ENCODE measurements at regions not wholly inside any gene's neighbourhood (a gene's known extent, or its start where the extent isn't known, plus 50 kb on each side); places are given as distances from the start of the nearest gene placed in this dataset.

DNA sequence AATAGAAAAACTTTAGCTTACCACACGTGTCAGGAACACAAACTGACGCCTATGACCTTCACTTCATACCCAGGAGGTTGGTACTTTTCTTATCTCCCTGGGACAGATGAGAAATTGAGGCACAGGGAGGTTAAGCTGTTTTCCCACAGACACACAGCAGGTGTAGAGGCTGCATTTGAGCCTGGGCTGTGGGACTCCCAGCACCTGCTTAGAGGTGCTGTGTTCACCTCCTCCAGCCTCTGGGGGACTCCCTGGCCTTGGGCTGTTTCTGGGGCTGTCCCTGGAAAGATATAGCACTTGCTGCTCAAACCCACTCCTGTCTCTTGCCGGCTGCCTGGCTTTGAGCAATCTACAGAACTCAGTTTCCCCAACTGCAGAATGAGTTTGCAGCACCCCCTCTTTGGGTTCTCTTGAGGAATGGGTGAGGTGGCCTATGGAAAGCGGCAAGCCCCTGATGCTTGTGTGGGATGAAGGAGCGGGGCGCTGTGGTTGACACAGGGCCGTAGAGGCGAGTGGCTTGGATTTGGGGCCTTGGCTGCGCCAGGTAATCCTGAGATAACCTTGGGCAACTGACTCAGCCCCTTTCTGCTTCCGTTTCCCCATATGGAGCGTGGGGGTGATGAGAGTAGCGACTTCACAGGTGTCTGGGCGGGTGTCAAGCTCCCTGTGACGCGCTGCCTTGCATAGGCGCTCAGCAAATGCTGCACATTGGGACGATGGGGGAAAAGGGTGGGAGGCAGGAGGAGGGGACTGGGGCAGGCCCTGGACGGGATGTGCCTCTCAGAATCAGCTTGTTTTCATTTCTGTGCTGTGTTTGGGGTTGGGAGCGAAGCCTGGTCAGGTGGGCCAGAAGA lies 104.5 kb upstream of the CIBAR2 start:
- TF ChIP-seq, protein P1, sequence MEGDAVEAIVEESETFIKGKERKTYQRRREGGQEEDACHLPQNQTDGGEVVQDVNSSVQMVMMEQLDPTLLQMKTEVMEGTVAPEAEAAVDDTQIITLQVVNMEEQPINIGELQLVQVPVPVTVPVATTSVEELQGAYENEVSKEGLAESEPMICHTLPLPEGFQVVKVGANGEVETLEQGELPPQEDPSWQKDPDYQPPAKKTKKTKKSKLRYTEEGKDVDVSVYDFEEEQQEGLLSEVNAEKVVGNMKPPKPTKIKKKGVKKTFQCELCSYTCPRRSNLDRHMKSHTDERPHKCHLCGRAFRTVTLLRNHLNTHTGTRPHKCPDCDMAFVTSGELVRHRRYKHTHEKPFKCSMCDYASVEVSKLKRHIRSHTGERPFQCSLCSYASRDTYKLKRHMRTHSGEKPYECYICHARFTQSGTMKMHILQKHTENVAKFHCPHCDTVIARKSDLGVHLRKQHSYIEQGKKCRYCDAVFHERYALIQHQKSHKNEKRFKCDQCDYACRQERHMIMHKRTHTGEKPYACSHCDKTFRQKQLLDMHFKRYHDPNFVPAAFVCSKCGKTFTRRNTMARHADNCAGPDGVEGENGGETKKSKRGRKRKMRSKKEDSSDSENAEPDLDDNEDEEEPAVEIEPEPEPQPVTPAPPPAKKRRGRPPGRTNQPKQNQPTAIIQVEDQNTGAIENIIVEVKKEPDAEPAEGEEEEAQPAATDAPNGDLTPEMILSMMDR (IDR thresholded peaks at IDR 0.05; ENCODE audit: borderline replicate concordance, insufficient read depth, low read depth, low read length), result no peak
- H3K4me3 ChIP-seq (ENCODE audit: low read depth, low read length), result no peak overlapping the region

DNA sequence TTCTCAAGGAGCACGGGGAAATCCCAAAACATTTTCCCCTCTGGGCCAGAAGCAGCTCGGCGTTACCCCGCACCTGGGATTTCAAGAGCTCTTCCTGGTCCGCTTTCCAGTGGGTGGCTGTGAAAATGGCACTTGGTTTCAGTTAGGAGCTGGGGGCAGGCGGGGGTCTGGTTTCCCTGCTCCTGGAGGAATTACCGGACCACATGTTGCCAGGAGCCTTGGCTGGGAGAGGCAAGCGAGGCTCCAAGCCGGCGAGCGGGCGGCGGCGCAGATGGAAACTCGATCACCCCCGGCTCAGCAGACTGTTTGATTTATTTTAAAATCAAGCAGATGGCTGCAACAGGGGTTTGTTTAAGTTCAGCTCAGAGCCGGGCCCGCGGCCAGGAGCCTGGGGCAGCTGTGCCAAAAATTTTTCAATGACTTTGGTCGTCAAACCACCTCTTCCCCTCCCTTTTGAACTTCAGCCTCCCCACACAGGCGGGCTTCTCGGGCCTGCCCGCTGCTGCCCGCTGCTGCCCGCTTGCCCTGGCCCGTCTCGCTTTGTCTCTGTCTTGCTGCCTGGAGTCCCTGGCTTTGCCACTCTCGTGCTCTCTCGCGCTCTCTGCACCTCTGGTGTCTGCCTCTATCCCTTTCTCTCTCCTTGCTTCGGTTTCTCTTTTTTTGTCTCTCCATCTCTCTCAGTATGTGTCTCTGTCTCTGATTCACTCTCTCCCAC lies 108.0 kb upstream of the CIBAR2 start:
- no peak overlapping the region for H3K4me3 ChIP-seq (ENCODE audit: low read depth, low read length)
- TF ChIP-seq, protein P1 (IDR thresholded peaks at IDR 0.05; ENCODE audit: borderline replicate concordance, insufficient read depth, low read depth, low read length), result no peak

DNA sequence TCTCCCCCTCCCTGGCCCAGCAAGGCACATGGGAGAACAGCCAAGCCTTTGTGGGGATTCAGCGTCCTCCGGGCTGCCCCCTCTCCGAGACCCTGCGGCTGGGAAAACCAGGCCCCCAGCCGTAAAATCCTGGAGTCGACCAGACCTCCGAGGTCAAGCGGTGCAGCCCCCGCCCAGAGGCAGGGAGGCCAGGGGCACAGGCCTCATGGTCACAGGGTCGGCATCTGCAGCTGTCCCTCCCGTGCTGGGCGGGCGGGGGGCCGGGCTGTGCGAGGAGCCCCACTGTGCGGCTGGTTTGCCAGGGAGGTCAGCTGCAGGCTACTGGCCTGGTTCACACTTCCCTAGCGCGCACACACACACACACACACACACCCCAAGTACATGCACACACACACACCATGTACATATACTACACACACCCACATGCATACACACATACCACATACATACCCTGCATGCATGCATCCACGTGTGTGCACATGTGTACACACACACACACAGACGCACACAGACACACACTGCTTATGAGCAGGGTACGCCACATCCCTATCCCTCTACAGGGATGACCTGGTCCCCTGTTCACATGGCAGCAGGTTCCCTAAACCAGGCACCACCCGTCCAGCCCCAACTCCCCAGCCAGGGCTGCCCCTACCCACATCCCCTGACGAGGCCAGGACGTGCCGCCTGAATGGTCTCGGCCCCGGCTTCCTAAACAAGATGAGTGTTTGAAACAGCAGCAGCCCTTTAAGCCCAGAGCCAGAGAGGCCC lies 108.9 kb upstream of the CIBAR2 start:
- no peak overlapping the region for H3K4me3 ChIP-seq (ENCODE audit: low read depth, low read length)
- TF ChIP-seq, protein P1 (IDR thresholded peaks at IDR 0.05; ENCODE audit: borderline replicate concordance, insufficient read depth, low read depth, low read length), result no peak

DNA sequence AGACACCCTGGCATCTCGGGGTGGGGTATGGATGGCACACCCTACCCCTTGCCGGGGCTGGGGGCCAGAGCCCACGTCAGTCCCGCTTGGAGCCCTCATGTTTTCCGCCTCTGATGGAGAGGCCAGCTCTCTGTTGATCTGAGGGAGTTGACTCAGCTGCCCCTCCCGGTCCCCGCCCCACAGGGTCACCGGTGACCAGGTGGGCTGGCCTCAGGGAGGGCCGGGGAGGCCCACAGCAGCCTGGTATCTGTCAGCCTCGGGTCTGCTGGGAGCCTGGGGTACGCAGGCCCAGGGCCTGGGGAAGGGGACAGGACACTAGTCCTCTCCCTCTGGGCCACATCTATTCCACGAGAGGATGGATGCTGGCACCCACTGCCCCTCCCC lies 109.5 kb upstream of the CIBAR2 start:
- TF ChIP-seq, protein P1 (IDR thresholded peaks at IDR 0.05; ENCODE audit: borderline replicate concordance, insufficient read depth, low read depth, low read length), result no peak
- H3K4me3 ChIP-seq (ENCODE audit: low read depth, low read length), result no peak overlapping the region

DNA sequence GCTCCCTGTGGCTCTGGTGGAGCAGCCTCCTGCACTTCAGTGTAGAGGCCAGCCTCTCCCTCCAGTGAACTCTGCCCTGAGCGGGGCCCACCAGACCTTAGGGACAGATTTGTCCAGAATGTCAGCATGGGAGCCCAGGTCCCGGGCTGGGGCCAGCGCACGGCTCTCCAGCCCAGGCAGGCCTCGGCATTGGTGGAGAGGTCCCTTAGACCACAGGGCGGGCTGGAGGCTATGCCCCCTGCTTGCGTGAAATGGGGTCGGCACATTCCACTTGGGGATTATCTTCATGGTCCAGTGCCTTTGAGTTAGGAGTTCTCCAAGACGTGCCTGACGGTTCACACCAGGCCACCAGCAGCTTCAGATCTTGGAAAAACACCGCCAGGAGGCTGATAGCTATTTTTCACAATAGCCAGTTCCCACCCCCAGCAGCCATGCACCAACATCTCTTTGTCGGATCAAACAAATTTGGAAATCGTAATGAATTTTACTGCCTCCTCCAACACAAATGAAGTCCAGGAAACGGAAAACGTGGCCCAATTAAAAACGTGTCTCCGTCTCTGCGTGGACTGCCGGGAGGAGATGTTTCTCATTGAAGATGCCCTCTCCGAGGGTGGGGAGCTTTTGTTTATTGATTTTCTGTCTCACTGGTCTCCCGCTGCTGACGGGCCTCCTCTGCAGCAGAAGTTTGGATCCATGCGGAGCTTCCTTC lies 110.0 kb upstream of the CIBAR2 start:
- H3K4me3 ChIP-seq (ENCODE audit: low read depth, low read length), result no peak overlapping the region
- TF ChIP-seq, protein P1 (IDR thresholded peaks at IDR 0.05; ENCODE audit: borderline replicate concordance, insufficient read depth, low read depth, low read length), result no peak

DNA sequence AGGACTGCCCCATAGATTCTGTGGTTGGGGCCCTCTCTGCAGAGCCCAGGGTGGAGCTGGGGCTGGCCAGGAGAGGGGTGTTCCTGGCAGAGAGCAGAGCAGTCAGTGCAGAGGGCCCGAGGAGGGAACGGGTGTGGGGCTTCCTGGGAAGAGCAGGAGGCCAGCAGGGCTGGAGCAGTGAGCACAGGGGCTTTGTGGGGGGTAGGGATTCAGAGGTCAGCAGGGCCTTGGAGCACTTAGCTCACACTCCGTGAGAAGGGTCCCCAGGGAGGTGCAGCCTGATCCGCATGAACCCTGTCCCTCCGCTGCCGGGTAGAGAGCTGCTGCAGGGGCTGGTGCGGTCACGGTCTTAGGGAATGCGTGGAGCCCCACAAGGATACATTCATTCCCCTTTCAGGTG lies 113.0 kb upstream of the CIBAR2 start:
- TF ChIP-seq, protein P1 (IDR thresholded peaks at IDR 0.05; ENCODE audit: borderline replicate concordance, insufficient read depth, low read depth, low read length), result no peak

More for the DNA sequence above, 113.0 kb upstream of the CIBAR2 start:
- no peak overlapping the region for H3K4me3 ChIP-seq (ENCODE audit: low read depth, low read length)

All from GM12875 (cell line).